H1 (cell line): ENCODE measurements at regions not wholly inside any gene's neighbourhood (a gene's known extent, or its start where the extent isn't known, plus 50 kb on each side); places are given as distances from the start of the nearest gene placed in this dataset.

Experiments
- CEBPB ChIP-seq: IDR thresholded peaks from 2 replicates; pipeline ENCODE4 v1.6.1; 2012; ENCODE audit warnings: low read depth, low read length
- CTCF ChIP-seq, 3 experiments: IDR thresholded peaks; 1 replicate in 2 of 3; 2 replicates in 1 of 3; pipeline versions ENCODE4 v1.5.1 to v1.6.1; 2011; ENCODE audit warnings: low read length in 3 of 3, mild to moderate bottlenecking in 3 of 3, inconsistent platforms in 2 of 3, low read depth in 1 of 3, moderate library complexity in 1 of 3; ENCODE audit not compliant: insufficient read depth in 1 of 3; ENCODE audit errors: control extremely low read depth in 1 of 3
- EGR1 ChIP-seq: IDR thresholded peaks from 2 replicates; pipeline ENCODE4 v1.6.1; 2011; ENCODE audit warnings: low read depth, low read length, borderline replicate concordance
- EZH2 ChIP-seq: fragments of 200-600 bp; sonication (generic); IDR thresholded peaks from 2 replicates; pipeline ENCODE4 v1.7.1; 2012; ENCODE audit warnings: low read depth, mild to moderate bottlenecking, moderate library complexity, low read length, inconsistent platforms; ENCODE audit not compliant: severe bottlenecking
- RBBP5 ChIP-seq: IDR thresholded peaks from 2 replicates; pipeline ENCODE4 v1.7.1; 2012; ENCODE audit warnings: low read depth, mild to moderate bottlenecking, inconsistent platforms, low read length, moderate library complexity, borderline replicate concordance
- SP1 ChIP-seq: IDR thresholded peaks from 2 replicates; pipeline ENCODE4 v1.6.1; 2011; ENCODE audit warnings: low read depth, low read length
- TAF1 ChIP-seq: IDR thresholded peaks from 2 replicates; pipeline ENCODE4 v1.6.1; 2011; ENCODE audit warnings: mild to moderate bottlenecking, low read depth, low read length

DNA sequence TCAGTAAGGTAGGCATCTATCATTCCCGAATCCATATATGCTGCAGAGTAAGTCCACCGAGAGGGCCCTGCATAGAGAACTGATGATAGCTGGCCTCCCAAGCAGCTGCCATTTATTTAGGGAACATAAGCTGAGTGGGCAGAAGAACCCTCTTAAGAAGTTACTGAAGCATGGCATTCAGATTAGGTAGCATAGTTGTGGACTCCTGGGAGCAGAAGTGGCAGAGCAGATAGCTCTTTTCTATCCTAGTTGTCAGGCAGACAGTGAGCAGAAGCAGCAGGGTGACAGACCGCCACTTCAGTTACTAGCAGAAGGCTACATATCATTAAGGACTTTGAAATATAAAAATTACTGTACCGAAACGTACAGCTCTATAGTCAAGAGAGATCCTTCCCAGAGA lies 454.7 kb downstream of the PPP4R3C start:
- TF ChIP-seq EGR1 (no peak), TAF1 (no peak), EZH2 (no peak), RBBP5 (no peak), SP1 (no peak), CEBPB (no peak), CTCF (IDR thresholded peaks at IDR 0.05; ENCODE audit: control extremely low read depth in 1 of 3, insufficient read depth in 1 of 3, low read depth in 1 of 3, low read length in 3 of 3) (no peak)
